Epithelial cell of esophagus (primary cell): ENCODE measurements at regions not wholly inside any gene's neighbourhood (a gene's known extent, or its start where the extent isn't known, plus 50 kb on each side); places are given as distances from the start of the nearest gene placed in this dataset.

Experiments used
- DNase-seq: peaks from one replicate; pipeline ENCODE4 v3.0.0; 2010; ENCODE audit warnings: low read depth
- H3K4me3 ChIP-seq: 2 replicates; pipeline ENCODE4 v1.5.1; 2011; ENCODE audit warnings: mild to moderate bottlenecking, low read length, control low read depth
- CTCF ChIP-seq: IDR thresholded peaks from 2 replicates; pipeline ENCODE4 v1.5.1; 2011; ENCODE audit warnings: low read depth, mild to moderate bottlenecking, low read length, control low read depth, inconsistent platforms; ENCODE audit not compliant: insufficient read depth; ENCODE audit errors: missing control alignments

GRCh38 chr4:124209626-124210025 lies 502.9 kb downstream of the ANKRD50 start:
- H3K4me3 ChIP-seq: no peak overlapping the region
- TF ChIP-seq CTCF: no peak
- DNase-seq: no peak

GRCh38 chr4:124210746-124211145 lies 501.8 kb downstream of the ANKRD50 start:
- no peak for TF ChIP-seq CTCF
- no peak overlapping the region for H3K4me3 ChIP-seq
- DNase-seq: no peak

- no peak overlapping the region for H3K4me3 ChIP-seq
- DNase-seq: no peak
- TF ChIP-seq CTCF: no peak
Measured at GRCh38 chr4:124212815-124213630, 499.5 kb downstream of the ANKRD50 start.

- DNase-seq: no peak
- TF ChIP-seq CTCF: no peak
- H3K4me3 ChIP-seq: no peak overlapping the region
Measured at GRCh38 chr4:124219389-124219788, 493.1 kb downstream of the ANKRD50 start.

GRCh38 chr4:124224256-124224655 lies 488.3 kb downstream of the ANKRD50 start:
- no peak for DNase-seq
- no peak overlapping the region for H3K4me3 ChIP-seq
- no peak for TF ChIP-seq CTCF

GRCh38 chr4:124227981-124228380 lies 484.6 kb downstream of the ANKRD50 start:
- no peak for TF ChIP-seq CTCF

GRCh38 chr4:124230268-124230667 lies 482.3 kb downstream of the ANKRD50 start:
- H3K4me3 ChIP-seq: no peak overlapping the region
- no peak for DNase-seq
- TF ChIP-seq CTCF: no peak

More at GRCh38 chr4:124227981-124228380, 484.6 kb downstream of the ANKRD50 start:
- DNase-seq: no peak
- no peak overlapping the region for H3K4me3 ChIP-seq
